DMS 273 (cell line): ENCODE measurements at regions not wholly inside any gene's neighbourhood (a gene's known extent, or its start where the extent isn't known, plus 50 kb on each side); places are given as distances from the start of the nearest gene placed in this dataset.
A peak's percentile ranks its signal among the peaks of the same experiment; 100 is the strongest.
"Not testable (repeated sequence)": the region's sequence is repeated elsewhere in the genome, so short reads cannot be mapped to it uniquely, and the experiment has no call there.

Experiments
- DNase-seq: peaks from one replicate; lab custom pipeline; 2025; ENCODE audit not compliant: unreplicated experiment; lab: John Stamatoyannopoulos, UW

DNA sequence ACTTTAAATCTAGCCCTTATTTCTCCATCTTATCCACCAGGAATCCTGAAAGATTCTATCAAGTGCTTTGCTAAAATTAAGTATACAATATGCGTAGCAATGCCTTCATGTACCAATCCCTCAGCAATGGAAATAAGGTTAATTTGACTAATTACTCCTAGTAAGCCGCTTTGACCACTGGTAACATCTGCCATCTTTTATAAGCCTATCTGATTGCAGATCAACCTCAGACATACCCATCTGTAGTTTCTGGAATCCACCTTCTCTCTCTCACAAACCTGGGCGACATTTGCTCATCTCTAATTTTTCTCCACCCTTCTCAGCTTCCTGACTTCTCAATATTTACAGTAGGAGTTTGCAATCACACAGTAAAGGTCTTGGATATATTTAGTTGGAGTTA, 138.8 kb upstream of the CRHR1 start:
- no peak for DNase-seq

DNA sequence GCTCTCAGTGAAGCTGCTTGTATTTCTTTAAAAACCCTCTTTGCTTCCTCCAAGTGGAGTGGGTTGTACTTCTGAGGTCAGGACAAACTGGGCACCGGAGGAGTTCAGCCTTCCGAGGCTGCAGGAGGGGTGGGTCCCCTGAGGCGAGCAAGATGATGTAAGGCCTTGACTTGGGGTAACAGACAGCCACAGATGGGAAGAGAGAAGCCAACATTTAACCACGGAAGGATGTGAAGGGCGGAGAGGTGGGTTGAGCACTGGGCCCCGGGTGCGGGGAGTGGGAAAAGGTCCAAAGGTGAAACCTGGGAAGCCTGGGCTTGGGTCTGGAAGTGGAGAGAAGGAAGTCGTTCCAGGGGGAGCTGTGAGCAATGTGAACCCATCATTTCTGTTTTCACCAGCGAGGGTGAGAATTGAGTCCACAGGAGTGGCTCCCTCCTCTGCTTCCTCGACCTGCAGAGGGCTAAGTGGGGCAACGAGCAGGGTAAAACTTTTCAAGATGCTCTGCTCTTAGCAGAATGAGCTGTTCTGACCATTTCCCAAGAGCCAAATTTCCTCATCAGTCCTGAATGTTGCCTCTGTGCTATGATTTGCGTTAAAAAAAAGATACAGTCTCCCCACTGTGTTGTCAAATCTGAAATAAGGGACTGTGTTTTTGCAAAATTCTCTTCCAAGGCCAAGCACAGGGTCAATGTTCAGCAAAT, 137.7 kb upstream of the CRHR1 start:
- DNase-seq, result no peak

DNA sequence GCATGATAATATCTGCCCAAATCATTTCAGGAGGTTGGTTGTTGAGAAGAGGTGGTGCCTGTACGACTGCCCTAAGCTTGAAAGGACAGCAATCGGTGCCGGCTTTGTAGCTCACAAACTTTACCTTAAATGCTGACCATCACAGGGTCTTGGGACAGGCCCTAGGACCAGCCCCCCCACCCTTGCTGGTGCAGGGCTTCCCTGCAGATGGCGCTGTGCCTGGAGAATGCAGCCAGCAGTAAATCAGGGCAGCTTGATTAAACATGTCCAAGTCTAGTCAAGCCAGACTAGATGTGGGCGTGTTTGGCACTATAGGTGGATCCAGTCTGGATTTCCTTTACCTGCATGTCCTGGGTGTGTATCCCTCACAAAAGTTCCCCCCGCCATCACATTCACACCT, 135.5 kb upstream of the CRHR1 start:
- peak; percentile 39 for DNase-seq

DNA sequence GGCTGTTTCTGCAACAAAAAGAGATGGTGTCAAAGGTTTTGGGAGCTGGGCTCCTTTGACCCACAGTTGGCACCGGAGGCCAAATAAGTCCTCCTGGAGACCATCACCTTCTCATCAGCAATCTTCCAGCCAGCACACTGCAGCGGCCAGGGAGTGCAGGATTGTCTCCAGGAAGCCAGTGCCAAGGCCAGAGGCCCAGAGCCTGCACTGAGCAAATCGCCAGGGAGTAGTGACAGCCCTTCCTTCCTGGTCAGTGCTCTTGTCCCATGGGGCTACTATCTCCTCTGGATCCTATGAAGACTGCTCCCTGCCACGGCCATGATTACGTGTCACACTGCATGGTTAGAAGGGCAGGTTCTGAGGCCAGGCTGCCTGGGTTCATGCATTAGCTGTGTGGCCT, 134.3 kb upstream of the CRHR1 start:
- no peak for DNase-seq

GRCh38 chr17:45650561-45650960, 133.6 kb upstream of the CRHR1 start:
- DNase-seq, result no peak

GRCh38 chr17:45651145-45651709, 132.9 kb upstream of the CRHR1 start:
- no peak for DNase-seq

GRCh38 chr17:45653616-45654015, 130.5 kb upstream of the CRHR1 start:
- DNase-seq, result no peak

GRCh38 chr17:45656527-45657181, 127.5 kb upstream of the CRHR1 start:
- no peak for DNase-seq

DNA sequence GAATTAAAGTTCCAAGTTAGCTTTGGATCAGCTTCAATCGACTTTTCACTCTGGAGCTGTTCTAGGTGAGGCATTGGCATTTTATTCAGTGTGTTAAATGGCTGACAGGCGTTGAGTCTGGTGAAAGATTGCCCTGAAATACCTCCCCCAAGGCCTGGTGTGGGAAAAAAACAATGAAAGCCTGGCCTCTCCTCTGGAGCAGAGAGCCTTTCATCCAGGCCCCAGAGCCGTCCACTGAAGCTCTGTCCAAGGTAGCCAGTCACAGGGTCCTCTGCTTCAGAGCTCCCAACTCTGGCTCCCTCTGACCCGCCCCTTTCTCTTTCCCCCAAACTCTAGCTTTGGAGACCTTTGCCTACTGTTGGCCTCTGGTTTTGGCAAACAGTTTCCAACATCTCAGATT, 123.6 kb upstream of the CRHR1 start:
- no peak for DNase-seq

DNA sequence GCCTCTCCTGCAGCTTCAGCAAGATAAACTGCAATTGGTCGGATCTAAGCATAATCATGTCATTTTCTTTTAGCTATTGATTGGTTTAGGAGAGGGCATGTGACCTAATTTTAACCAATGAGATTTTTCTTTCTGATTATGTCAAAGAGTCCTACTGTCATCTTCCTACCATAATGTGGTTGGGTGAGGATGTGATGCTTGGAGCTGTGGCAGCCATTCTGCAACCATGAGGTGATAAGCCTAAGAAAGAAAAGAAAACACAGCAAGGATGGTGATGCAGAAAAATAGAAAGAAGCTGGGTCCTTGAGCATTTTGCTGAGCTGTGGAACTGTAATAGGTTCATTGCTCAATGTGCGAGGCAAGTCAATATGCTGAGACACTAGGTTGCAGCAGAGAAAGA, 121.7 kb upstream of the CRHR1 start:
- no peak for DNase-seq

DNA sequence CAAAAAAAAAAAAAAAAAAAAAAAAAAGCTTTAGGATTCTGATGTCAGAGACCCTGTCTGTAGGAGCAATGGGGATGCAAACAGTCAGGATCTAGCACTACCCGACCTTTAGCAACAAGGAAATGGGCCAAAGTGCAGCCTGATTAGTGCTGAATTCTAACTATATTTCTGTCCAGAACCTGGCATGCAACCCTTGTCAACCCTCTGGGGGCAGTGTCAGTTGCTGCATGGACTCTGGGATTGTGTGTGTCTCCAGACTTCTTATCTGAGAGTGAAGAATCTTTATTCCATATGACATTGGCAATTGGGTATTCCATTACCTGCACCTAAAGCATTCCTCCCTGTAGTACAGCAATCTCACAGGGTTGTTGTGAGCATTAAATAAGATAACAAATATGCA, 120.3 kb upstream of the CRHR1 start:
- DNase-seq, result no peak

- no peak for DNase-seq
These were observed 119.2 kb upstream of the CRHR1 start for GRCh38 chr17:45664921-45665320.

- DNase-seq, result no peak
These were observed 118.0 kb upstream of the CRHR1 start for GRCh38 chr17:45666046-45666600.

- DNase-seq, result no peak
These were observed 117.5 kb upstream of the CRHR1 start for GRCh38 chr17:45666641-45667040.

- no peak for DNase-seq
These were observed 116.4 kb upstream of the CRHR1 start for GRCh38 chr17:45667591-45668171.

DNA sequence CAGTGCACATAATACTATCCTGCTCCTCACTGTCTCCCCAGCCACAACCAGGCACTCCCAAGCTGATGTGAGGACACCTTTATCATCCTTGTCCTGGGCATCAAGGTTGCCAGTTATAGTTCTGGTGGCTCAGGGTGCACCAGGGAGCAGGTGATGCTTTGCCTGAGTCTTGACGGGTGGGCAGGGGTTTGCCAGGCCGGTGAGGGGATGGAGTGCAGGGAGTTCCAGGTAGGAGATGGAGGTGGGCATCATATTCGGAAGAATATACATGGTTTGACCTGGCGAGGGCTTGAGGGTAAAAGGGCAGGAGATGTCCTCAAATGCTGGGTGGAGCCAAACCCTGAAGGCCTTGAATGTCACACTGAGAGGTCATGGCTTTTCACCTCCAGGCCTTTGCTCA, 115.8 kb upstream of the CRHR1 start:
- no peak for DNase-seq

DNA sequence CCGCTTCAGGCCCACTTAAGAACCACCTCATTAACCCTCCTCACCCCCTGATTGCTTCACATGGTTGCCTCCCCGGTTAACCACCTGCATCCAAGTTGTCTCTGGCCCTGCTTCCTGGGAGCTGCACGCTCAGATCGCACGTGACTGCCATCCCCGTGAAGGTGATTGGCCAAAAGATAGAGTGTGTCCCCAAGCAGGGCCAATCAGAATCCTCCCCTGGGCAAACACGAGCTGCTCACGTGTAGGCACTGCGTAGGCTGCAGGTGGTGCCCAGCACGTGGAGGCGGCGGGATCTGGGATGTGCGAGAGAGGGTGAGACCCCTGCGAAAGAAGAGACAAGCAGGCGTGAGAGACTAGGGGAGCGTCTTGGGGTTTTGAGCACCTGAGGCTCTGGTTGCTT, 111.8 kb upstream of the CRHR1 start:
- DNase-seq, result no peak

DNA sequence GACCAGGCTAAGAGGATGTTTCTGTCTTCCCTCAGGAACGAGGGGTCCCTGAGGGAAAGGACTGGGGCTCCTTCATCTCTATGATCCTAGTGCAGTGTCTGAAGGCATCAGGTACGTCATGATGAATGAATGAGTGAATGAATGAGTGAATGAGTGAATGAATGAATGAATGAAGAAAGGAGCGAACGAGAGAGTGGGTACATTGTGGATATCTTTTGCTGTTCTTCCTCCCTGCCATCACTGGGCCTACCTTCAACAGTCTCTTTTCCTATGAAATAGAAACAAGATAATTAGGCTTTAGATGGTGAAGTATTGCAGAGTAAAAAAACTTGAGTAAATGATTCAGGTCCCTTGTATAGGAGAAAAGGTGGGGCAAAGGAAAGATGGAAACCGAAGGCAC, 111.3 kb upstream of the CRHR1 start:
- DNase-seq, result no peak

DNA sequence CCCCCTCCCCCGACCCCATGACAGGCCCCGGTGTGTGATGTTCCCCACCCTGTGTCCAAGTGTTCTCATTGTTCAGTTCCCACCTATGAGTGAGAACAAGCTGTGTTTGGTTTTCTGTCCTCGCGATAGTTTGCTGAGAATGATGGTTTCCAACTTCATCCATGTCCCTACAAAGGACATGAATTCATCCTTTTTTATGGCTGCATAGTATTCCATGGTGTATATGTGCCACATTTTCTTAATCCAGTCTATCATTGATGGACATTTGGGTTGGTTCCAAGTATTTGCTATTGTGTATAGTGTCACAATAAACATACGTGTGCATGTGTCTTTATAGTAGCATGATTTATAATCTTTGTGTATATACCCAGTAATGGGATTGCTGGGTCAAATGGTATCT, 110.4 kb upstream of the CRHR1 start:
- not testable (repeated sequence) for DNase-seq

GRCh38 chr17:45675012-45675411, 109.1 kb upstream of the CRHR1 start:
- DNase-seq, result no peak

- no peak for DNase-seq
These were observed 108.2 kb upstream of the CRHR1 start for GRCh38 chr17:45675892-45676291.

DNA sequence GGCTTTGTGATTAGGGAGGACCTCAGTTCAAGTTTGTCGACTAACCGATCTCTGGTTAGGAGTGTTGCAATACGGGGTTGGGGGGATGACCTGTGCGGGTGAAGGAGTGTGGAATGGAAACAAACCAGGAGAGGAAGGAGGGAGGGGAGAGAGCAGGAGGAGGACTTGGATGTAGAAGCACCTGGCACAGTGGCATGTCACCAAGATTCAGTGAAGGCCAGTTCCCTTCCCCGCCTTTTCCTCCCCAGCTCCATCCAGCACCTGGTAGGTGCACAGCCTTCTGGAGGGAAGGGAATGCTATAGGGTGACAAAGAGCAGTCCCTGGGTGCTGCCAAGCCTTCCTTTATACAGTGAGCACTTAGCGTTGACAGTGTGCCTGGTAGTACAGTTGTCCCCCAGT, 107.4 kb upstream of the CRHR1 start:
- DNase-seq, result no peak
